Activated CD8-positive, alpha-beta T cell treated with anti-CD3 and anti-CD28 coated beads for 36 hours (primary cell): ENCODE measurements at regions not wholly inside any gene's neighbourhood (a gene's known extent, or its start where the extent isn't known, plus 50 kb on each side); places are given as distances from the start of the nearest gene placed in this dataset.
"Not testable (repeated sequence)": the region's sequence is repeated elsewhere in the genome, so short reads cannot be mapped to it uniquely, and the experiment has no call there.

Source experiments
- ATAC-seq: fragments of 200-7000 bp; cut with Tn5 transposase; one replicate; pipeline ENCODE4 v1.10.0; 2021; ENCODE audit warnings: mild to moderate bottlenecking, moderate library complexity
- CTCF ChIA-PET: fragments of 350-600 bp; sonication (Branson Sonifier 250); formaldehyde crosslinking; loops from one replicate; lab custom pipeline; 2021; ENCODE audit warnings: antibody characterized with exemption; lab: Charles Lee
- POLR2A ChIA-PET: fragments of 350-600 bp; sonication (Branson Sonifier 250); formaldehyde crosslinking; loops from one replicate; lab custom pipeline; 2021; ENCODE audit warnings: antibody characterized with exemption; lab: Charles Lee
- DNase-seq: peaks from one replicate; pipeline ENCODE4 v3.0.0-alpha.2; 2020
- H3K27ac Mint-ChIP-seq: one replicate; pipeline ENCODE4 v1.8.0; 2021; ENCODE audit warnings: mild to moderate bottlenecking, mixed read lengths
- H3K27me3 Mint-ChIP-seq: one replicate; pipeline ENCODE4 v1.8.0; 2021; ENCODE audit warnings: mixed read lengths
- H3K36me3 Mint-ChIP-seq: one replicate; pipeline ENCODE4 v1.8.0; 2021; ENCODE audit warnings: low read depth, mixed read lengths
- H3K4me1 Mint-ChIP-seq: one replicate; pipeline ENCODE4 v1.8.0; 2021; ENCODE audit warnings: low read depth, mixed read lengths
- H3K4me3 Mint-ChIP-seq: one replicate; pipeline ENCODE4 v1.8.0; 2021; ENCODE audit warnings: mild to moderate bottlenecking, moderate library complexity, mixed read lengths
- H3K9me3 Mint-ChIP-seq: one replicate; pipeline ENCODE4 v1.8.0; 2021; ENCODE audit warnings: mixed read lengths
- CTCF ChIP-seq: fragments of 200-600 bp; IDR thresholded peaks from one replicate; pipeline ENCODE4 v1.8.0; 2022; ENCODE audit warnings: antibody characterized with exemption, mild to moderate bottlenecking
- intact Hi-C: fragments of 100-400 bp; cut with micrococcal nuclease; formaldehyde crosslinking; loops from one replicate; pipeline ENCODE4 v1.10.0; 2022

GRCh38 chr15:56568466-56569167, 103.7 kb upstream of the MNS1 start:
- no peak for TF ChIP-seq CTCF
- no peak overlapping the region for H3K27ac Mint-ChIP-seq
- peaks cover 3% of the 10 kb centered on the region for H3K27me3 Mint-ChIP-seq
- H3K36me3 Mint-ChIP-seq: no peaks in the 10 kb centered on the region
- no peak overlapping the region for H3K4me3 Mint-ChIP-seq
- H3K9me3 Mint-ChIP-seq: no peaks in the 10 kb centered on the region
- ATAC-seq (no peak), DNase-seq (no peak)
- CTCF ChIA-PET: no interaction called here
- POLR2A ChIA-PET: no interaction called here
- H3K4me1 Mint-ChIP-seq: no peaks in the 10 kb centered on the region
- intact Hi-C loops: no loop called here

GRCh38 chr15:56557415-56557814, 92.5 kb upstream of the MNS1 start:
- ChIA-PET POLR2A (no interaction called here), CTCF (no interaction called here)
- Mint-ChIP-seq H3K4me1 (no peaks in the 10 kb centered on the region), H3K27me3 (peaks cover 2% of the 10 kb centered on the region), H3K27ac (no peak overlapping the region), H3K9me3 (peaks cover 12% of the 10 kb centered on the region), H3K36me3 (no peaks in the 10 kb centered on the region), H3K4me3 (no peak overlapping the region)
- ATAC-seq (no peak), DNase-seq (no peak)
- intact Hi-C loops: no loop called here
- TF ChIP-seq CTCF: no peak

- CTCF ChIA-PET: no interaction called here
- Mint-ChIP-seq H3K9me3 (peaks cover 12% of the 10 kb centered on the region), H3K4me1 (no peaks in the 10 kb centered on the region), H3K27ac (no peak overlapping the region), H3K27me3 (peaks cover 2% of the 10 kb centered on the region), H3K36me3 (no peaks in the 10 kb centered on the region), H3K4me3 (no peak overlapping the region)
- TF ChIP-seq CTCF: no peak
- DNase-seq (no peak), ATAC-seq (no peak)
- intact Hi-C loops: no loop called here
- POLR2A ChIA-PET: no interaction called here
Measured at GRCh38 chr15:56553486-56553885, 88.5 kb upstream of the MNS1 start.

- no peak for ATAC-seq
- no peak for TF ChIP-seq CTCF
- H3K27me3 Mint-ChIP-seq: peaks cover 2% of the 10 kb centered on the region
- H3K36me3 Mint-ChIP-seq: no peaks in the 10 kb centered on the region
- CTCF ChIA-PET: no interaction called here
- no peak for DNase-seq
- H3K27ac Mint-ChIP-seq: no peak overlapping the region
- H3K4me1 Mint-ChIP-seq: no peaks in the 10 kb centered on the region
- H3K9me3 Mint-ChIP-seq: peaks cover 10% of the 10 kb centered on the region
- intact Hi-C loops: no loop called here
- POLR2A ChIA-PET: no interaction called here
- no peak overlapping the region for H3K4me3 Mint-ChIP-seq
Measured at GRCh38 chr15:56552659-56553058, 87.7 kb upstream of the MNS1 start.

- POLR2A ChIA-PET, H3K36me3 Mint-ChIP-seq, DNase-seq, H3K4me3 Mint-ChIP-seq, H3K27ac Mint-ChIP-seq, intact Hi-C loops, H3K27me3 Mint-ChIP-seq, ATAC-seq, CTCF ChIA-PET: not testable (repeated sequence)
- Mint-ChIP-seq H3K9me3 (peaks cover 12% of the 10 kb centered on the region), H3K4me1 (peaks cover 12% of the 10 kb centered on the region)
Measured at GRCh38 chr15:56540570-56540969, 75.6 kb upstream of the MNS1 start.

GRCh38 chr15:56540157-56540556, 75.2 kb upstream of the MNS1 start:
- Mint-ChIP-seq H3K4me1 (peaks cover 12% of the 10 kb centered on the region), H3K9me3 (peaks cover 12% of the 10 kb centered on the region)
- intact Hi-C loops, H3K27ac Mint-ChIP-seq, H3K4me3 Mint-ChIP-seq, DNase-seq, ATAC-seq, H3K36me3 Mint-ChIP-seq, H3K27me3 Mint-ChIP-seq, CTCF ChIA-PET, POLR2A ChIA-PET: not testable (repeated sequence)
